ENCODE measurements at regions not wholly inside any gene's neighbourhood (a gene's known extent, or its start where the extent isn't known, plus 50 kb on each side); places are given as distances from the start of the nearest gene placed in this dataset.

- TF ChIP-seq CTCF (IDR thresholded peaks at IDR 0.05) = no peak
- no peak for TF ChIP-seq EZH2 (IDR thresholded peaks at IDR 0.05)
Measured at GRCh38 chr2:439556-440402, 151.9 kb upstream of the ALKAL2 start.
